GM19372 (cell line): ENCODE measurements at regions not wholly inside any gene's neighbourhood (a gene's known extent, or its start where the extent isn't known, plus 50 kb on each side); places are given as distances from the start of the nearest gene placed in this dataset.
"Not testable (repeated sequence)": the region's sequence is repeated elsewhere in the genome, so short reads cannot be mapped to it uniquely, and the experiment has no call there.

Source experiments
- ATAC-seq: cut with Tn5 transposase; IDR thresholded peaks from one replicate; pipeline ENCODE4 v1.9.1; 2021; ENCODE audit warnings: mild to moderate bottlenecking, low read depth, moderate library complexity; ENCODE audit not compliant: unreplicated experiment

DNA sequence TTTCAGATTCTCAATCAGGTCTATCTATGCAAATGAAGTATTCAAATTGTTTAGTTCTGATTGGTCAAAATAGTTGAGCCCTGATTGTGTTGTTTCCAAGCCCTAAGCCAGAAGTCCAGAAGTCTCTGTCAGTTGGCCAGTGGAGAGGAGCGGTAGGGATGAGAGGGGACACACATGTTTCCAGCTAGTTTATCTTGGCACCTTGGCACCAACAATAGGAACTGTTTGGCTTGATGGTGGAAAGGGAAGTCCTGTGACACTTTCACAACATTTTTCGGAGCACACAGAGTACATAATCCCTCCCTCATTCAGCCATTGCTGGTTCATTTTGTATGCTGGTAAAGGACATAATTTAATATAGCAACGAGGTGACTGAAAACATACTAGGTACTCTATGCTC is 1661.6 kb downstream of the SUCLG1 start:
- no peak for ATAC-seq

DNA sequence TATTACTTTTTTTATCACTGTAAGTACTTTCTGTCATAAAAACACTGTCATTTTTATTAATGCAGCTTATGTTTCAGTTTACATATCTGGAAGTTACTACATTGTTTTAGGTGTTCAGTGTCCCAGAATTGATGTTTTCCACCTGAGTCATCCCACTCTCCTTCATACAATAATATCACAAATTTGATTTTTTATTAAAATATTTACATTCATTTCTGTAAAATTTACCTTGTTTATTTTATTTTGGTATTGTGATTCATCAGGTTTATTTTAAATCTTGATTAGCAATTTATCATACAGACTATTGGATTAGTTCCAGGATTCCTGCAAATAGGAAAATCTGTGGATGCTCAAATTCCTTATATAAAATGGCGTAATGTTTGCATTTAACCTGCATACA is 1662.9 kb downstream of the SUCLG1 start:
- ATAC-seq = no peak

DNA sequence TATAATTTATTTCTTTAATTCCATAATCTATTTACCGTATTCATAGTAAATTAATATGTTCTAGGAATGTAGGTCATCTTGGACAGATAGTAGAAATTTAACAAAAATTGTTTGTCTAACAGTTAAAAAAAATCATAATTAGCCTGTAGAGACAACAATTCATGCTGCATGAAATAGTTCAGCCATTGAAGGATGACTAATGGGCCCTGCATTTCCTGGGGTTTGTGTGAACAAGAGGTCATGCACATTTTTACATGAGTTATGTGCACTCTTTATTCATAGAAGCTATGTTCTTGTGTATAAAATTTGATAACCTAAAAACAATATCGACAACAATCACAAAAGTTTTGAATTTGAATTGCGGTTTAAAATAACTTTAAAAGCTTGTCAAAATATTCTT is 1663.6 kb downstream of the SUCLG1 start:
- no peak for ATAC-seq

DNA sequence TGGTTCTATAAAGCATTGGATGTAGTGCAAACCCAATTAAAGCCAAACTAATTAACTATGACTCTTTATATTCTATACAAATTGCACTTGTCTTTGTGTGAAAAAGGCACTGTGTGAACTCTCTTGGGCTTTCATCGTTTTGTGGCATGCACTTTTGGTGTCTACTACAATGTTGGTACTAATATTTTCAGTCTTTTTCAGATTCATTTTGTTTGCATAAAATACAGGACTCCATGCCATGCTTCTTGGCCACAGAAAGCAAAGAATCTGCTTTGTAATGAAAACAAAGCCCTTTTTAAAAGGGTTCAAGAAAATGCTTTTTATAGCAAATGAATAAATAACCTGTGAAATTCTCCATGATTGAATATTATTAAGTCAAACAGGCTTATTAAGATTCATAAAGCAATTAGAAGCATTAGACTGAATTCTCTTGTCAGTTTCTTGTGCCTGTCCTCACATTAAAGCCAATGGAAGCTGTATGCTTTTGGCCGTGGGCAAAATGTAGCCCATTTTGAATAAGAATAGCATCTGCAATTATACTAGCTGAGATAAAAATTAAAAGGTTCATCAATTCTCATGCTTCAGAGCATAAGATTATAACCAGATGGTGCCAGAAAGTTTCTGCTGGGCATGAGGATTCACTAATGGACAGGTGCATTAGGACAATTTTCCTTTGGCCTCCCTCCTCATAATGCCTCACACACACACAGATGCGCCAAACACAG is 1665.2 kb downstream of the SUCLG1 start:
- ATAC-seq = no peak

DNA sequence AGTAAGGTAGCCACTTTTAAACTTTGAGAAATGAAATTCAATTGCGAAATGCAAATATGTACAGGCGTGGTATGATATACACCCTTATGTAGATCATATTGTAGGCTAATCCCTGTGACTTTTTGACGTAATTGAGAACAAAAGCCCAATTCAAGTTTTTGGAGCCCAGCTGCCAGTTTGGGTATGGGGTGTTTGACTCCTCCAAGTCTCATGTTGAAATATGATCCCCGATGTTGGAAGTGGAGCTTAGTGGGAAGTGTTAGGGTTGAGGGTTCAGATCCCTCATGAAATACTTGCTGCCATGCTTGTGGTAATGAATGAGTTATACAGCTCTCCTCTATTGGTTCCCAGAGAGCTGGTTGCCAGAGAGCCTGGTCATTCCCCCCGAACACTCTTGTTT is 1666.8 kb downstream of the SUCLG1 start:
- no peak for ATAC-seq

DNA sequence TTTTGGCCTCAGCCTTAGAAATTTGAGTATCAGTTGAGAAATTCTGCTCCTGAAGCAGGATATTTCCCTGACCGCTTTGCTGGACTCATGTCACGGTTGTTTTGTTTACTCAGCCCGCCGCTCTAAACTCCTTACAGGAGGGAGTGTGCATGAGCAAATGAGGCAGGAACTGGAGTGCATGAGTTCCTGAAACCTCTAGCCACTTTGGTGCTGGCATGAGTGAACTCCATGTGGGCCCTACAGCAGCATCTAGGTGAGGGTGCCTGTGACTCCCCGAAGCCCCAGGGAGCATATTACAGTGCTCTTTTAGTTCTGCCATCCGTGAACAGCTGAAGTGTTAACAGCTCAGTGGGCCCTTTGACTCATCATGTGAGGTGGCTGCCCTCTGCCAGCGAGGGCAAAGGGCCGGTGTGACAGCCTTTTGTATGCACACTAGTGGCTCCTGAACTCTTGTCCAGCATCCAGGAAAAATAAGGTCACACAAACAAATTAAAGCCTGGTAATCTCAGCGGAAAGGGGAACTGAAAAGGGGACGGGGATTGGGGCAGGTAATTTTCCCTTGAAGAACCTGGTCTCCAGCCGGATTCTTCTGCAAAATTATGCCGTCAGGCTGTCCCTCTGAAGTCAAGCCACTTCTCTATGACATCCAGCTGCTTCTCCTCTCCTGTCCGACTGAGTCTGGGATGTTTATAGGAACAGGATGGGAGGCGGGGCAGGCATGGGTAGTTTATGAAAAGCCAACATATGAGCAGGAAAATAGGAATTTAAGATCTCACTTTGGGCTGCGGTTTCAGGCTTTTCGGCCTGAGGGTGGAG is 1668.7 kb downstream of the SUCLG1 start:
- ATAC-seq = no peak

DNA sequence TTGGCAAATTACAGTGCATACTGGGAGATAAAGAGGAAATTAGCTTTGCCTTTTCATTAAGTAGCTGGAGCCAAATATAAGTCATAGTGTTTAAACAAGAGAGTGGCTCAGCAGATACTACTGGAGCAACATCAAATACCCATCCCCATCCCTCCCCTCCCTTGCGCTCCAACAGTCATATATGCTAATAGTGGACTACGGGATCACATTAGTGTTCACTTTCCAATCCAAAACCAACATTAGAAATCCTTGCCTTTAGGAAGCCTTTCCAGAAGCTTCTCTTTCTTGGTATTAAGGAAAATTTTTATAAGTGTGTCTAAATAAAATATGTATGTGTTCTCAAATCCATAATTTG is 1669.3 kb downstream of the SUCLG1 start:
- ATAC-seq = no peak

DNA sequence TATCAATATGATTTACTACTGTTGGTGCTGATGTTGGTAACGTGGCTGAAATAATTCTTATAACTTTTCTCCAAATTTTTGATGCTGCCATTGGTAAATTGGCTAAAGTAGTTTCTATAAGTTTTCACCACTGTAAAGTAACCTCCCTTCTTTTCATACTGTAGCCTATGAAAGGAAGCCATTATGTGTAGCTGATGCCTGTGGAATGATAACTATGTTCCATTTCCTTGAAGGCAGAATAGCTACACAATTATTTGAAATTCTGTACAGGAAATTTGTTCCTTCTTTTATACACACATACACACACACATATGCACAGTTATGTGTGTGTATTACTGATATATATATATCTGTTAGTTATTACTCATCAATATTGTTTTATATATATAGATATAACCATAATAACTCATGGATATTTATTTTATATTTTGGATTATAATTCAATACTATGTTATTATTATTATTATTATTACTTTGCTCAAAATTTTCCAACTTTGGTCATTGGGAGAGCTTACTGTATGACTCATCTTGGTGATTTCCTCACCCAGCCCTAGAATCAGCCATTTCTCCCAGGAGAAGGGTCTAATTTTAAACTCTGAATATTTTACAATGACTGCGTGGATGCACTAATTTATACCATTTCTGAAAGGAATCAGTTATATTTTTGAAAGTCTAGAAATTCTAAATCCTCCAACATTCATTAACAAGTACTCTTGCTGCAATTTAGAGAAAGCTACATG is 1677.7 kb downstream of the SUCLG1 start:
- ATAC-seq = no peak

DNA sequence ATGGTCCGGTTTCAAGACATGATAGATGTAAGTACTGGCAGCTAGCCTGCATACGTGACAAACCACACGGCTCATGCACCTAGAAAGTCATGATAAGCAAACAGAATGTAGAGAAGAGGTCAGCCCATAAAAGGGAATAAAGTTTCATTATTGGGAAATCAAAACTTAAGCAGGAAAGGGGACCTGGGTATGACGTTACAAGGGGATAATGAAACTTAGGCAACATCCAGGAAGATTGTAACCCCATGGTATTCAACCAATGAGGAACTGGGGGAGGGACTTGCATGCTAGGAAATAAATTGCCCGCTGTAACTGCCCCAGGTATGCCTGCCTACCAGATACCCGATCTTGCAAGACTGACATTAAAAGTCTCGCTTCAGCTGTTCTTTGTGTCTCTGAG is 1679.0 kb downstream of the SUCLG1 start:
- no peak for ATAC-seq

DNA sequence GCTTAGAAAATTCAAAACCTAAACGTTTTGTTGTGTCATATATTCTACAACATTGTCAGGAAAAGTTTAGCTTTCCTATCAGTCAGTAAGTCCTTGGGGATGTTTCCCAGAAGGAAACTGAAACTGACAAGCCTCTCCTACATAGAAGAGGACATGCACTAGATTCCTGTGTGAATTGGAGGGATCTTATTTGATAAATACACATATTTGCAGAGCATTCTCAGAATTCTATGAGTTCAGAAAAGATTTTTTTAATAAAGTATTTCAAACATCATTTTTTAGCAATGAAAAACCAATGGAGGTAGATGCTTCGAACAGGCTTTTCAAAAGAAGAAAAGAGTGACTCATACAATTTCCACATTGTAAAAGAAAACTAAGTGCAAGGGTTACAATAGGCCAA is 1706.7 kb downstream of the SUCLG1 start:
- ATAC-seq = no peak

DNA sequence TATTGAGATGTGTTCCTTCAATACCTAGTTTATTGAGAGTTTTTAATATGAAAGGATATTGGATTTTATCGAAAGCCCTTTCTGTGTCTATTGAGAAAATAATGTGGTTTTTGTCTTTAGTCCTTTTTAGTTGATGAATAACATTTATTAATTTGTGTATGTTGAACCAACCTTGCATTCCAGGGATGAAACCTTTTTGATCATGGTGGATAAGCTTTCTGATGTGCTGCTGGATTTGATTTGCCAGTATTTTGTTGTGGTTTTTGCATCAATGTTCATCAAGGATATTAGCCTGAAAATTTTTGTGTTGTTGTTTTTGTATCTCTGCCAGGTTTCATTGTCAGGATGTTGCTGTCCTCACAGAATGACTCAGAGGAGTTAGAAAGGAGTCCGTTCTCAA is 1710.4 kb downstream of the SUCLG1 start:
- ATAC-seq = no peak

DNA sequence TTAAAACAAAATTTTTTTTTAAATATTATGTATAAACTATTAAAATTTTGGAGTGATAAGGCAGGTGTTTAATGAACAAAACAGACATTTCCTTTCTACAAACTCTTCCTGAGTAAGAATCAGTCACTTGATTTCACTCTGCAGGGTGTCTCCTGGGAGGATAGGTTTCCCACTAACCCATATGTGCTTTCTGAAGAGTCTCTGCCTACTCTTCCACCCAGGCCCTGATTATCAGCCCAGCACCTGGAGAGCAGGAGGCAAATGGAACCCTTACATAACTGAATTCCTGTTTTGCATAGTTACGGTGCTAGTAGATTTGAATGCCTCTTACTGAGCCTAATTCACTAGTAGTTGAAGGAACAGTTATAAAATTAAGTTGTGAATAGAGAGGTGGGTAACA is 1718.6 kb downstream of the SUCLG1 start:
- no peak for ATAC-seq

DNA sequence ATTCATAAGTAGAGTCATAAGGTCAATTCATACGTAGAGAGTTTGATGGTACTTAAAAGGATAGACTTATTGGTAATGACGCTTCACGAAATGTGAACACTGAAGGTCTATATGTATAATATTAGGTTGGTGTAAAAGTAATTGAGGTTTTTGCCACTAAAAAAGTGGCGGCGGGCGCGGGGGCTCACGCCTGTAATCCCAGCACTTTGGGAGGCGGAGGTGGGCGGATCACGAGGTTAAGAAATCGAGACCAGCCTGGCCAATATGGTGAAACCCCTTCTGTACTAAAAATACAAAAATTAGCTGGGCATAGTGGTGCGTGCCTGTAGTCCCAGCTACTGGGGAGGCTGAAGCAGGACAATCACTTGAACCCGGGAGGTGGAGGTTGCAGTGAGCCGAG is 1721.1 kb downstream of the SUCLG1 start:
- ATAC-seq = not testable (repeated sequence)

DNA sequence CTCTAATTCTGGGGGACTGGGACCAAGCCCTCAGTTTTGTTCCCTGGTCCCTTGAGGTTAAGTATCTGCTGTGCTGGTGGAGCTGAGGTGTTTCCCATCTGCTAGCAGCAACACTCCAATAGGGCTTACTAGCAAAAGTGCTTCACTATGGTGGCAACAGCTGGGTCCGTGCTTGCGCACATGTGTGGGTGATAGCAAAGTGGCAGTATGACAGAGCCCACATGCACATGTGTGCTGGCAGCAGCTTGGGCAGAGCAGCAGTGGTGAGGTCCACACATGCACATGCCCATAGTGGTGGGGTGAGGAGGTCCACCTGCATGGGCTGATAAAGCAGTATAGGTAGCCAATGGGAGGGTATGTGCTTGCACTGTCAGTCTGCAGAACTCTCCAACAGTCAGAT is 1723.7 kb downstream of the SUCLG1 start:
- no peak for ATAC-seq

DNA sequence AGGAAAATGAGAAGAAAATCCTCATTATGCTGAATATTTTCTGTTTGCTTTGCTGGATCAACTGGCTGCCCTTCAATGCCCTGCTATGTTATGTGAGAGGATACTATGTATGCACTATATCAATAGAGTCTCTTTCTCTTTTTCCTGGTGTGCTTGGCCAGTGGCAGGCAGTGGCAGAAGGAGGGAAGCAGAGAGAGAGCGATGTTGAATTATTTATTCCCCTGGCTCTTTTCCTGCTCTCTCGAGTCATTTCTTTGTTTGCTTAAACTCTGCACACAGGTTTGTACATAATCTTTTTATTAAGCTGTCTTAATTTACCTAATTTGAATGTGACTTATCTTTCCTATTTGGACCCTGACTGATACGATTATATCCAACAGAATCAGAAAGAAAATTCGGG is 1727.3 kb downstream of the SUCLG1 start:
- no peak for ATAC-seq

DNA sequence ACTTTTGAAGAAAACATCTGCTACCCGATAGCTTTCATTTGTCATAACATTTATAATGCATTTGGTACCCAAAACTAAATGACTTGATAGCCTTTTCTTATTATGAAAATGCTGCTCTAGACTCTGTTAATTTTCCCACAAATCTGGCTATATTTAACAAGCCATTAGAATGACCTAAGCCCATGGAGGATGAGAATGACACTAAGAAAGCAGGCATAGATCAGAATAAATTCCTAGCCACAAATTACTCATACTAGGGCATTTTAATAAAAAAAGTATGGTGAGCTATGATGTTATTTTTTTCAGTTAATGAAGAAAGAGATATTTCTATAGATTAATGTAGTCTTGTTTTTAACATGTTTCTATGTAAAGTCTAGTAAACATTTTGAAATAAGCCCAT is 1728.3 kb downstream of the SUCLG1 start:
- ATAC-seq = no peak

DNA sequence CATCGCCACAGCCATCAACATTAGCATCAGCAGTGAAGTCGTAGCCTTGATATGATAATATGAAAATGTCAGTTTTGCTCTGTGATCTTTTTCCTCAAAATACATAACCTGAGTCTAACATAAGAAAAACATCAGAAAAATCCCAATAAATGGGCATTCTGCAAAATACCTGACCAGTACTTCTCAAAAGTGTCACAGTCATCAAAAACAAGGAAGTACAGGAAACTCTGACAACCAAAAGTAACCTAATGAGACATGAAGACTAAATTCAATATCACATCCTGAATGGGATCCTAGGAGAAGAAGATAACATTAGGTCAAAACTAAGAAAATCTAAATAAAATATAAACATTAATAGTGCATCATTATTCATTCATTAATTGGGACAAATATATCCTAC is 1731.0 kb downstream of the SUCLG1 start:
- ATAC-seq = no peak

DNA sequence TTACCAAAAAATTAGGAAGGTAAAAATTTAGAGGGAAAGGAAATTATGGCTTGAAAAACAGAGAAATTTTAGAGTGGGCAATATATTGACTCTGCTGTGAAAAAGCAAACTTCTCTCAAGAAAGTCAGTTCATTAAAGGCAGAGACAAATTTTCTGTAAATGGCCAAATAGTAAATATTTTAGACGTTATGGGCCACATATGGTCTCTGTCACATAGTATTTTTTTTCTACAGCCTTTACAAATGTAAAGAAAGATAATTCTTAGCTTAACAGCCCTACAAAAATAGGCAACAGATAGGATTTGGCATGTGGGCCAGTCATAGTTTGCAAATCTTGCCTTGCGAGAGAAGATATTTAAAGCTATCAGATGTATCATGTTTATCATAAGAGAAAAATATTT is 1750.4 kb downstream of the SUCLG1 start:
- no peak for ATAC-seq

DNA sequence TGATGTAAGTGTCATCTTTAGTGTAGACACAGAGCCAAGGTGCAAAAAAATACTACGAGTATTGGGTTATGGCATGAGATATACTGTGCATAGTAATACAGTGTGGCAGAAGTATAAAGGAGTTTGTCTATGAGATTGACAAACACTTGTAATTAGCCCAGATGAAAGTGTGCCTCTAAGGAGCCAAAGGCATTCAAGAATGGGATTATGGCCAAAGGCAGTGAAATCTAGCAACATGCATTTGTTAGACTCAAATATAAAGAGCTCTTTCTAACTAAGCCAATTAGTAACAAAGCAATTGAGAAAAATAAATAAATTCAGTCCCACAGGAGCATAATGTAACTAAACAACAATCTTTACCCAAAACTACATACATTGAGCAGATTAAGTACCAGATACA is 1761.8 kb downstream of the SUCLG1 start:
- no peak for ATAC-seq

DNA sequence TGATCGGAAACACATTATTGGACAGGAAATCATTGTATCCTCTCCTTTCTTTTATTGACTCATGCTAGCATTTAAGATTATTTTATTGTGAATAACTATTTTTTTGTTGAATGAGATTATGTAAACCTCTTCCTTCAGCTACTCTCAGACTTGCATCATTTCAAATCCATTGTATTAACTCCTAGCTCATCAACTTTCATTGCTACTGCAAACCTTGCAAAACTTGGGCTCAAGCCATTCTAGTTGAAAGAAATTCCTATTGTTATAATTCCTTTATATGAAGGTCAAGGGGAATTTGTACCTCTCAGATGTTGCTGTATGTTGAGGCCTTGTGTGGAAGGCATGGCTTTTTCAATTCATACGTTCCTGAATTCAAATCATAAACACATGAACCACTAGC is 1764.6 kb downstream of the SUCLG1 start:
- ATAC-seq = no peak

DNA sequence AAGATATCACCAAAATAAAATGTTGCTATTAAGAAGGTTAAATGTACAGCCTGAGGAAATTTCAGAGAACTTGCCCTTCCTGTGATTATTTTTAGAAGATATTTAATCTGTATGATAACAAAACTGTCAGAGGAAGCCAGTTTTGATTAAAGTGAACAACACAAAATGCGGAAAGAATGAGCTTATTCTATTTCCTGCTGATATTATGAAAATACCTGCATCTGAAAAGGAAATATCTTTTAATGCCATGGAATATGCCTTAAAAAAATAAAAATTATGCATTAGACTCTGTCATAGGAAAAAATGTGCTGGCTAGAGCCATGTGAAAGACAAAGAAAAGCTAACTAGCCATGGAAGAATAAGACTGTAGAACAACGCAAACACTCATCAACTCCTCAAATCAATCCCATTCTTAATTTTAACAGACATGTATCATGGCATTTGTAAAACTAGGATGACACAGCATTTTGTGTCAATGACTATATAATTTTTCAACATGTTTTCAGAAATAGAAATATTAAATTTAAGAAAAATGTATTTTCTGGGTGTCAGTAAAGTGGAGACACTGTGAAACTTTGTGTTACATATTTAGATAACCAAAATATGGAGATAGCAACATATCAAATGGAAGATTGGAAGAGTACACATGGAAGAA is 1768.2 kb downstream of the SUCLG1 start:
- ATAC-seq = no peak
